A549 (cell line): ENCODE measurements at regions not wholly inside any gene's neighbourhood (a gene's known extent, or its start where the extent isn't known, plus 50 kb on each side); places are given as distances from the start of the nearest gene placed in this dataset.

Experiments
- ATAC-seq, 2 experiments: fragments of 200-7000 bp in 1 of 2; fragments of >200 bp in 1 of 2; cut with Nextera tagmentation in 1 of 2; cut with Tn5 transposase in 1 of 2; 3 replicates each; pipeline versions ENCODE4 v1.8.0 to v1.9.1; 2018 to 2020; ENCODE audit warnings: mild to moderate bottlenecking in 1 of 2, moderate library complexity in 1 of 2
- CTCF ChIA-PET: fragments of 300-600 bp; sonication (Branson Sonifier 250); formaldehyde crosslinking; extraction: SDS; loops from one replicate; lab custom pipeline; 2021; ENCODE audit warnings: antibody characterized with exemption, inconsistent platforms; lab: Yijun Ruan, JAX
- POLR2A ChIA-PET: fragments of 350-600 bp; formaldehyde crosslinking; extraction: SDS; loops from one replicate; lab custom pipeline; 2021; ENCODE audit warnings: antibody characterized with exemption, inconsistent platforms; lab: Yijun Ruan, JAX
- DNase-seq, 2 experiments: peaks; one replicate each; pipeline versions ENCODE4 v3.0.0 to v3.0.0-alpha.2; 2011 to 2016; ENCODE audit warnings: low read depth in 1 of 2, low spot score in 1 of 2
- FAIRE-seq: peaks from 2 replicates; lab custom pipeline; 2011; peaks lifted over from hg19 to GRCh38; lab: Jason Lieb, UNC
- H3K27ac ChIP-seq, 2 experiments: fragments of >200 bp; sonication (Bioruptor Twin); formaldehyde crosslinking; 3 replicates each; pipeline ENCODE4 v1.5.1; 2016 to 2017
- H3K4me1 ChIP-seq: fragments of >200 bp; sonication (Bioruptor Twin); formaldehyde crosslinking; 3 replicates; pipeline ENCODE4 v1.6.1; 2016
- H3K4me2 ChIP-seq: fragments of >200 bp; sonication (Bioruptor Twin); formaldehyde crosslinking; 3 replicates; pipeline ENCODE4 v1.6.1; 2016
- H3K4me3 ChIP-seq: fragments of >200 bp; sonication (Bioruptor Twin); formaldehyde crosslinking; 3 replicates; pipeline ENCODE4 v1.5.1; 2016
- H3K9me3 ChIP-seq: fragments of >200 bp; sonication (Bioruptor Twin); formaldehyde crosslinking; 3 replicates; pipeline ENCODE4 v1.6.1; 2016
- BHLHE40 ChIP-seq: IDR thresholded peaks from 2 replicates; pipeline ENCODE4 v1.6.1; 2012; ENCODE audit warnings: low read depth, low read length, inconsistent platforms
- CHD2 ChIP-seq: fragments of 150-350 bp; IDR thresholded peaks from 2 replicates; pipeline ENCODE4 v1.6.1; 2014; ENCODE audit warnings: low read length; ENCODE audit not compliant: partially characterized antibody
- EHF ChIP-seq: fragments of 250-450 bp; sonication (Bioruptor Pico); IDR thresholded peaks from 2 replicates; pipeline ENCODE4 v1.5.0; 2020; ENCODE audit warnings: mild to moderate bottlenecking
- ELK1 ChIP-seq: fragments of 150-350 bp; IDR thresholded peaks from 2 replicates; pipeline ENCODE4 v1.6.1; 2014; ENCODE audit warnings: low read depth, mild to moderate bottlenecking, low read length
- FOSB ChIP-seq: fragments of 250-450 bp; sonication (Bioruptor Pico); IDR thresholded peaks from 2 replicates; pipeline ENCODE4 v1.5.0; 2020; ENCODE audit warnings: mild to moderate bottlenecking, moderate library complexity
- FOSL2 ChIP-seq, 2 experiments: fragments of 450-650 bp in 1 of 2; fragments of >200 bp in 1 of 2; sonication (Bioruptor Twin) in 1 of 2; formaldehyde crosslinking; IDR thresholded peaks; 2 replicates each; pipeline versions ENCODE4 v1.5.0 to v1.6.1; 2016 to 2020; ENCODE audit warnings: mild to moderate bottlenecking in 1 of 2, moderate library complexity in 1 of 2
- GATA3 ChIP-seq: IDR thresholded peaks from 2 replicates; pipeline ENCODE4 v1.6.1; 2012; ENCODE audit warnings: borderline replicate concordance
- HEYL ChIP-seq: fragments of 250-450 bp; sonication (Bioruptor Pico); IDR thresholded peaks from 2 replicates; pipeline ENCODE4 v1.8.0; 2021; ENCODE audit warnings: mild to moderate bottlenecking, moderate library complexity
- HMGXB4 ChIP-seq: fragments of 250-450 bp; sonication (Bioruptor Pico); IDR thresholded peaks from 2 replicates; pipeline ENCODE4 v1.5.0; 2021; ENCODE audit warnings: mild to moderate bottlenecking, moderate library complexity, borderline replicate concordance
- HOXA7 ChIP-seq: fragments of 250-450 bp; sonication (Bioruptor Pico); IDR thresholded peaks from 2 replicates; pipeline ENCODE4 v1.5.0; 2020; ENCODE audit warnings: mild to moderate bottlenecking, moderate library complexity
- HOXB13 ChIP-seq: fragments of 250-450 bp; sonication (Bioruptor Pico); IDR thresholded peaks from 2 replicates; pipeline ENCODE4 v1.5.0; 2020; ENCODE audit warnings: low read depth, mild to moderate bottlenecking, moderate library complexity
- JUNB ChIP-seq: fragments of >200 bp; sonication (Bioruptor Twin); formaldehyde crosslinking; IDR thresholded peaks from 2 replicates; pipeline ENCODE4 v1.6.1; 2016
- KDM5A ChIP-seq: fragments of 200-600 bp; sonication (generic); IDR thresholded peaks from 2 replicates; pipeline ENCODE4 v1.6.1; 2016; ENCODE audit warnings: antibody characterized with exemption, mild to moderate bottlenecking
- MAFK ChIP-seq: fragments of 450-650 bp; IDR thresholded peaks from 2 replicates; pipeline ENCODE4 v1.6.1; 2014; ENCODE audit not compliant: partially characterized antibody
- MAZ ChIP-seq: fragments of 150-350 bp; IDR thresholded peaks from 2 replicates; pipeline ENCODE4 v1.6.1; 2014; ENCODE audit warnings: antibody characterized with exemption, low read depth, low read length, borderline replicate concordance
- PHF8 ChIP-seq: fragments of 200-600 bp; sonication (generic); IDR thresholded peaks from 2 replicates; pipeline ENCODE4 v1.6.1; 2016; ENCODE audit warnings: low read depth, mild to moderate bottlenecking, antibody characterized with exemption, moderate library complexity, borderline replicate concordance
- RCOR1 ChIP-seq: fragments of 150-350 bp; IDR thresholded peaks from 2 replicates; pipeline ENCODE4 v1.6.1; 2014; ENCODE audit warnings: antibody characterized with exemption, low read length, low read depth
- RNF2 ChIP-seq: fragments of 200-600 bp; sonication (generic); IDR thresholded peaks from 2 replicates; pipeline ENCODE4 v1.6.1; 2016; ENCODE audit warnings: low read depth, mild to moderate bottlenecking, antibody characterized with exemption, moderate library complexity, borderline replicate concordance
- TFCP2L1 ChIP-seq: fragments of 250-450 bp; sonication (Bioruptor Pico); IDR thresholded peaks from 2 replicates; pipeline ENCODE4 v1.5.0; 2021; ENCODE audit warnings: mild to moderate bottlenecking
- TP53 ChIP-seq: fragments of 250-450 bp; sonication (Bioruptor Pico); IDR thresholded peaks from 2 replicates; pipeline ENCODE4 v1.5.0; 2021; ENCODE audit warnings: mild to moderate bottlenecking, moderate library complexity
- ZC3H11A ChIP-seq: fragments of 450-650 bp; IDR thresholded peaks from 2 replicates; pipeline ENCODE4 v1.6.1; 2014; ENCODE audit warnings: antibody characterized with exemption, mild to moderate bottlenecking
- WGBS: methylation state at CpG from one replicate; pipeline ENCODE4 v1.1.6; 2017; ENCODE audit errors: missing lambda C conversion rate; 5-methylcytosine and 5-hydroxymethylcytosine counted together
- TF ChIP-seq, protein P1 (sequence below): fragments of >200 bp; sonication (Bioruptor Twin); formaldehyde crosslinking; IDR thresholded peaks from 2 replicates; pipeline ENCODE4 v1.6.1; 2016
- TF ChIP-seq, protein P2 (sequence below): IDR thresholded peaks from 2 replicates; pipeline ENCODE4 v1.6.1; 2012

- WGBS, result 7% methylated on average over 4 of the region's 4 CpGs
- FAIRE-seq (no peak), ATAC-seq (no peak), DNase-seq (no peak)
- Histone ChIP-seq H3K9me3 (peaks cover 8% of the 10 kb centered on the region; the same call in 1 of the 3 replicates), H3K4me3 (no peak overlapping the region), H3K4me2 (no peak overlapping the region), H3K27ac (no peak overlapping the region), H3K4me1 (no peaks in the 10 kb centered on the region)
- ChIA-PET POLR2A (no interaction called here), CTCF (no interaction called here)
- no peak for TF ChIP-seq PHF8
- no peak for TF ChIP-seq GATA3
- no peak for TF ChIP-seq TFCP2L1 (CRISPR knock-in tag)
- TF ChIP-seq FOSB, result no peak
- no peak for TF ChIP-seq HOXB13 (CRISPR knock-in tag)
- no peak for TF ChIP-seq TP53
These were observed 541.8 kb downstream of the SOX11 start for GRCh38 chr2:6233993-6234392.

DNA sequence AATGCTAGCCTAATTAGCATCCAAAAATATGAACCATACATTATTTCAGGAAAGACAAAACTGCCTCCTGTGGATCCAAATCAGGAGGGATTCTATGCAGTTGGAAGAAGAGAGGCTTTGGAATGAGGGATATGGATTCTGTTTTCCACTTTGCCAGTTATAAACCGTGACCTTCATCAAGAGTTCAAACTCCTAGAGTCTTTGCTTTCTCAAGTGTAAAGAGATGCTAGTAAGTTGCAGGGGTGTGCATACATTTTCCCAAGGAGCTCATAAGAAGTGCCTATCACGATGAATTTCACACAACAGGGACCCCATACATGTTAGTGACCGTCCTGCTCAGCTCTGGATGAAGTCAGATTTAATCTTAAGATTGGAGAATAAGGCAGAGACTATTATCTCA is 542.5 kb downstream of the SOX11 start:
- H3K4me1 ChIP-seq, result no peaks in the 10 kb centered on the region
- ChIA-PET POLR2A (no interaction called here), CTCF (no interaction called here)
- no peak overlapping the region for H3K4me2 ChIP-seq
- DNase-seq (no peak), ATAC-seq (no peak), FAIRE-seq (no peak)
- 2% methylated on average over 3 of the region's 3 CpGs for WGBS
- peaks cover 8% of the 10 kb centered on the region; the same call in 1 of the 3 replicates for H3K9me3 ChIP-seq
- no peak overlapping the region for H3K4me3 ChIP-seq
- TF ChIP-seq GATA3 (no peak), HEYL (no peak), MAZ (no peak), CHD2 (no peak), KDM5A (no peak), FOSL2 (IDR thresholded peaks at IDR 0.05) (no peak), FOSL2 (CRISPR knock-in tag; IDR thresholded peaks at IDR 0.05) (no peak), RNF2 (no peak), BHLHE40 (no peak), MAFK (no peak), EHF (CRISPR knock-in tag) (no peak), JUNB (no peak), ELK1 (no peak), HMGXB4 (no peak), RCOR1 (no peak), ZC3H11A (no peak), HOXA7 (no peak), PHF8 (no peak)
- TF ChIP-seq, protein P1, sequence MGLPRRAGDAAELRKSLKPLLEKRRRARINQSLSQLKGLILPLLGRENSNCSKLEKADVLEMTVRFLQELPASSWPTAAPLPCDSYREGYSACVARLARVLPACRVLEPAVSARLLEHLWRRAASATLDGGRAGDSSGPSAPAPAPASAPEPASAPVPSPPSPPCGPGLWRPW, result no peak
- TF ChIP-seq, protein P2, sequence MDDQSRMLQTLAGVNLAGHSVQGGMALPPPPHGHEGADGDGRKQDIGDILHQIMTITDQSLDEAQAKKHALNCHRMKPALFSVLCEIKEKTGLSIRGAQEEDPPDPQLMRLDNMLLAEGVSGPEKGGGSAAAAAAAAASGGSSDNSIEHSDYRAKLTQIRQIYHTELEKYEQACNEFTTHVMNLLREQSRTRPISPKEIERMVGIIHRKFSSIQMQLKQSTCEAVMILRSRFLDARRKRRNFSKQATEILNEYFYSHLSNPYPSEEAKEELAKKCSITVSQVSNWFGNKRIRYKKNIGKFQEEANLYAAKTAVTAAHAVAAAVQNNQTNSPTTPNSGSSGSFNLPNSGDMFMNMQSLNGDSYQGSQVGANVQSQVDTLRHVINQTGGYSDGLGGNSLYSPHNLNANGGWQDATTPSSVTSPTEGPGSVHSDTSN, result no peak
- no peak overlapping the region for H3K27ac ChIP-seq
